Panc1 (cell line): ENCODE measurements at regions not wholly inside any gene's neighbourhood (a gene's known extent, or its start where the extent isn't known, plus 50 kb on each side); places are given as distances from the start of the nearest gene placed in this dataset.

ENCODE experiments used
- ATAC-seq: fragments of 200-7000 bp; cut with Tn5 transposase; 2 replicates; pipeline ENCODE4 v1.9.1; 2020; ENCODE audit warnings: mild to moderate bottlenecking, moderate library complexity
- BruUV-seq: library from RNA; stranded (reverse); fragments of 400-500 nt; replicated peaks from 2 replicates; lab custom pipeline; 2021; lab: Mats Ljungman, UMichigan
- CTCF ChIA-PET: fragments of 300-600 bp; sonication (Branson Sonifier 250); formaldehyde crosslinking; loops from one replicate; lab custom pipeline; 2022; ENCODE audit warnings: antibody characterized with exemption; lab: Charles Lee
- POLR2A ChIA-PET: fragments of 300-600 bp; sonication (Branson Sonifier 250); formaldehyde crosslinking; loops from one replicate; lab custom pipeline; 2022; ENCODE audit warnings: antibody characterized with exemption; lab: Charles Lee
- DNase-seq: peaks from one replicate; pipeline ENCODE4 v3.0.0-alpha.2; 2010; ENCODE audit warnings: low read depth, low spot score
- H3K27ac ChIP-seq: 2 replicates; pipeline ENCODE4 v1.5.1; 2011; ENCODE audit warnings: mild to moderate bottlenecking, low read length, inconsistent platforms
- H3K27me3 ChIP-seq: fragments of 200-500 bp; sonication (Bioruptor generic); 2 replicates; pipeline ENCODE4 v1.6.0; 2014; ENCODE audit warnings: low read length, inconsistent platforms; ENCODE audit not compliant: control insufficient read depth, insufficient read depth
- H3K36me3 ChIP-seq: fragments of 200-500 bp; sonication (Bioruptor generic); 2 replicates; pipeline ENCODE4 v1.5.1; 2014; ENCODE audit warnings: inconsistent platforms, mild to moderate bottlenecking, low read length, moderate library complexity; ENCODE audit not compliant: control insufficient read depth, insufficient read depth
- H3K4me1 ChIP-seq: 2 replicates; pipeline ENCODE4 v1.5.1; 2011; ENCODE audit warnings: inconsistent platforms, mild to moderate bottlenecking, low read length, moderate library complexity; ENCODE audit not compliant: control insufficient read depth, insufficient read depth
- H3K4me3 ChIP-seq, 2 experiments: 2 replicates each; pipeline ENCODE4 v1.5.1; 2011 to 2012; ENCODE audit warnings: low read depth in 2 of 2, low read length in 2 of 2, mild to moderate bottlenecking in 2 of 2, inconsistent platforms in 1 of 2, moderate library complexity in 1 of 2
- H3K9me3 ChIP-seq: fragments of 200-500 bp; sonication (Bioruptor generic); 2 replicates; pipeline ENCODE4 v1.5.1; 2014; ENCODE audit warnings: low read depth, mild to moderate bottlenecking, inconsistent platforms, low read length, moderate library complexity; ENCODE audit not compliant: control insufficient read depth, insufficient read depth
- CTCF ChIP-seq: fragments of 450-650 bp; IDR thresholded peaks from 2 replicates; pipeline ENCODE4 v1.5.1; 2017; ENCODE audit warnings: mild to moderate bottlenecking
- POLR2AphosphoS5 ChIP-seq: IDR thresholded peaks from 2 replicates; pipeline ENCODE4 v1.6.1; 2012; ENCODE audit warnings: mild to moderate bottlenecking, low read depth, low read length, moderate library complexity
- REST ChIP-seq, 2 experiments: IDR thresholded peaks; 2 replicates each; pipeline ENCODE4 v1.6.1; 2011 to 2012; ENCODE audit warnings: low read depth in 2 of 2, control low read depth in 1 of 2, low read length in 1 of 2, mild to moderate bottlenecking in 1 of 2, moderate library complexity in 1 of 2; ENCODE audit not compliant: insufficient read depth in 1 of 2
- SIN3A ChIP-seq: IDR thresholded peaks from 2 replicates; pipeline ENCODE4 v1.6.1; 2012; ENCODE audit warnings: low read depth, mild to moderate bottlenecking, low read length, moderate library complexity, borderline replicate concordance; ENCODE audit not compliant: insufficient read depth
- TCF7L2 ChIP-seq: IDR thresholded peaks from 2 replicates; pipeline ENCODE4 v1.6.1; 2011; ENCODE audit warnings: mild to moderate bottlenecking, low read depth, low read length, inconsistent platforms
- in situ Hi-C: cut with HindIII; loops from 2 replicates; pipeline ENCODE4 v1.10.0; 2016; ENCODE audit warnings: low sequenced_read_pairs, low pct_unique_long_range_greater_than_20kb
- intact Hi-C: fragments of 100-400 bp; cut with micrococcal nuclease; formaldehyde crosslinking; loops from one replicate; pipeline ENCODE4 v1.10.0; 2022; ENCODE audit not compliant: unreplicated experiment

GRCh38 chr13:40076765-40077362 is 421.4 kb downstream of the COG6 start:
- DNase-seq (no peak), ATAC-seq (no peak)
- no peaks in the 10 kb centered on the region for H3K36me3 ChIP-seq
- POLR2A ChIA-PET = no interaction called here
- H3K4me3 ChIP-seq = no peak overlapping the region
- CTCF ChIA-PET = no interaction called here
- BruUV-seq = no TSS peak
- no peaks in the 10 kb centered on the region for H3K4me1 ChIP-seq
- H3K27me3 ChIP-seq = no peaks in the 10 kb centered on the region
- intact Hi-C loops (no loop called here), in situ Hi-C loops (no loop called here)
- no peaks in the 10 kb centered on the region for H3K9me3 ChIP-seq
- TF ChIP-seq SIN3A (no peak), POLR2AphosphoS5 (no peak), TCF7L2 (no peak), REST (IDR thresholded peaks at IDR 0.05; ENCODE audit: insufficient read depth in 1 of 2, low read depth in 2 of 2, low read length in 1 of 2) (no peak), CTCF (no peak)
- no peak overlapping the region for H3K27ac ChIP-seq

GRCh38 chr13:40077396-40078027 is 422.1 kb downstream of the COG6 start:
- no peaks in the 10 kb centered on the region for H3K4me1 ChIP-seq
- ATAC-seq (no peak), DNase-seq (no peak)
- ChIA-PET POLR2A (no interaction called here), CTCF (no interaction called here)
- no peaks in the 10 kb centered on the region for H3K9me3 ChIP-seq
- no peaks in the 10 kb centered on the region for H3K27me3 ChIP-seq
- H3K27ac ChIP-seq = no peak overlapping the region
- H3K4me3 ChIP-seq = no peak overlapping the region
- intact Hi-C loops = no loop called here
- no peak for TF ChIP-seq POLR2AphosphoS5
- TF ChIP-seq CTCF = no peak
- no peak for TF ChIP-seq TCF7L2
- no peak for TF ChIP-seq SIN3A
- TF ChIP-seq REST (IDR thresholded peaks at IDR 0.05; ENCODE audit: insufficient read depth in 1 of 2, low read depth in 2 of 2, low read length in 1 of 2) = no peak
- BruUV-seq = no TSS peak
- in situ Hi-C loops = no loop called here
- no peaks in the 10 kb centered on the region for H3K36me3 ChIP-seq
